GM12878 (cell line): ENCODE measurements at regions not wholly inside any gene's neighbourhood (a gene's known extent, or its start where the extent isn't known, plus 50 kb on each side); places are given as distances from the start of the nearest gene placed in this dataset.

Source experiments
- ATAC-seq: fragments of 200-7000 bp; cut with Tn5 transposase; 3 replicates; pipeline ENCODE4 v1.9.1; 2020; ENCODE audit warnings: mild to moderate bottlenecking, moderate library complexity
- BruUV-seq: library from RNA; stranded (reverse); fragments of 400-500 nt; replicated peaks from 2 replicates; lab custom pipeline; 2021; lab: Mats Ljungman, UMichigan
- CTCF ChIA-PET: fragments of 300-600 bp; sonication (Branson Sonifier 250); formaldehyde crosslinking; extraction: SDS; loops from one replicate; lab custom pipeline; 2021; ENCODE audit warnings: inconsistent platforms; lab: Yijun Ruan, JAX
- POLR2A ChIA-PET: fragments of 350-600 bp; formaldehyde crosslinking; extraction: SDS; loops from one replicate; lab custom pipeline; 2021; ENCODE audit warnings: inconsistent platforms; lab: Charles Lee
- RAD21 ChIA-PET: fragments of 300-600 bp; sonication (Branson Sonifier 250); formaldehyde crosslinking; loops from one replicate; lab custom pipeline; 2023; ENCODE audit warnings: antibody characterized with exemption; ENCODE audit not compliant: unreplicated experiment; lab: Charles Lee
- SMC1A ChIA-PET: fragments of 300-600 bp; sonication (Branson Sonifier 250); formaldehyde crosslinking; loops from one replicate; lab custom pipeline; 2023; ENCODE audit not compliant: unreplicated experiment, uncharacterized antibody; lab: Charles Lee
- DNase-seq: peaks from one replicate; pipeline ENCODE4 v3.0.0-alpha.2; 2011; ENCODE audit warnings: low read depth, low spot score
- FAIRE-seq: peaks from 3 replicates; lab custom pipeline; 2011; peaks lifted over from hg19 to GRCh38; lab: Jason Lieb, UNC
- H2AFZ ChIP-seq: 2 replicates; pipeline ENCODE4 v1.6.0; 2011; ENCODE audit warnings: low read depth, low read length, control low read depth; ENCODE audit not compliant: control insufficient read depth
- H3K27ac ChIP-seq: 2 replicates; pipeline ENCODE4 v1.5.1; 2011; ENCODE audit warnings: control low read depth; ENCODE audit not compliant: control insufficient read depth, insufficient read depth
- H3K27me3 ChIP-seq, 2 experiments: replicated peaks in 1 of 2; 2 replicates each; pipeline versions ENCODE4 v1.6.0 to v1.6.1; 2011; ENCODE audit warnings: low read length in 1 of 2; ENCODE audit not compliant: control insufficient read depth in 2 of 2, insufficient read depth in 2 of 2
- H3K36me3 ChIP-seq, 2 experiments: 2 replicates each; pipeline ENCODE4 v1.5.1; 2011; ENCODE audit warnings: low read length in 1 of 2; ENCODE audit not compliant: control insufficient read depth in 2 of 2, insufficient read depth in 2 of 2
- H3K4me1 ChIP-seq: 2 replicates; pipeline ENCODE4 v1.6.1; 2011; ENCODE audit warnings: mild to moderate bottlenecking, low read length, moderate library complexity, mixed read lengths; ENCODE audit not compliant: control insufficient read depth, insufficient read depth
- H3K4me2 ChIP-seq: 2 replicates; pipeline ENCODE4 v1.6.0; 2011; ENCODE audit warnings: control low read depth; ENCODE audit not compliant: control insufficient read depth, insufficient read depth
- H3K4me3 ChIP-seq: fragments of 200-600 bp; sonication (generic); 2 replicates; pipeline ENCODE4 v1.5.1; 2016
- H3K79me2 ChIP-seq: 2 replicates; pipeline ENCODE4 v1.6.0; 2011; ENCODE audit warnings: low read length; ENCODE audit not compliant: control insufficient read depth, insufficient read depth
- H3K9ac ChIP-seq: 2 replicates; pipeline ENCODE4 v1.8.0; 2011; ENCODE audit warnings: low read length, control low read depth, mixed read lengths; ENCODE audit not compliant: control insufficient read depth, insufficient read depth
- H3K9me3 ChIP-seq: replicated peaks from 3 replicates; pipeline ENCODE4 v1.5.1; 2011; ENCODE audit warnings: mild to moderate bottlenecking, low read length; ENCODE audit not compliant: control insufficient read depth, insufficient read depth
- H4K20me1 ChIP-seq: 2 replicates; pipeline ENCODE4 v1.6.0; 2011; ENCODE audit not compliant: control insufficient read depth, insufficient read depth
- BHLHE40 ChIP-seq, 2 experiments: fragments of 450-650 bp in 1 of 2; IDR thresholded peaks; 2 replicates each; pipeline ENCODE4 v1.6.1; 2011 to 2017; ENCODE audit warnings: low read depth in 2 of 2, borderline replicate concordance in 1 of 2, improper control_type of control experiment in 1 of 2, low read length in 1 of 2, mild to moderate bottlenecking in 1 of 2
- BRCA1 ChIP-seq: IDR thresholded peaks from 2 replicates; pipeline ENCODE4 v1.6.1; 2011; ENCODE audit warnings: low read depth, low read length, improper control_type of control experiment
- CEBPB ChIP-seq, 2 experiments: fragments of 150-350 bp in 1 of 2; IDR thresholded peaks; 2 replicates each; pipeline ENCODE4 v1.6.1; 2012 to 2014; ENCODE audit warnings: low read depth in 2 of 2, low read length in 2 of 2, borderline replicate concordance in 1 of 2, inconsistent platforms in 1 of 2
- E2F4 ChIP-seq: IDR thresholded peaks from 2 replicates; pipeline ENCODE4 v1.6.1; 2012; ENCODE audit warnings: low read depth, low read length, improper control_type of control experiment
- HDGF ChIP-seq: fragments of 450-650 bp; IDR thresholded peaks from 2 replicates; pipeline ENCODE4 v1.6.1; 2016; ENCODE audit warnings: antibody characterized with exemption
- IRF4 ChIP-seq: IDR thresholded peaks from 2 replicates; pipeline ENCODE4 v1.6.1; 2011; ENCODE audit warnings: low read depth, low read length
- JUND ChIP-seq: IDR thresholded peaks from 2 replicates; pipeline ENCODE4 v1.6.1; 2012; ENCODE audit warnings: low read depth, mild to moderate bottlenecking, low read length, improper control_type of control experiment, moderate library complexity
- NBN ChIP-seq: fragments of 450-650 bp; IDR thresholded peaks from 2 replicates; pipeline ENCODE4 v1.6.1; 2016
- RB1 ChIP-seq: fragments of 450-650 bp; formaldehyde crosslinking; IDR thresholded peaks from 2 replicates; pipeline ENCODE4 v1.6.1; 2017; ENCODE audit warnings: mild to moderate bottlenecking, borderline replicate concordance
- SMAD5 ChIP-seq: IDR thresholded peaks from 2 replicates; pipeline ENCODE4 v1.6.1; 2016; ENCODE audit warnings: antibody characterized with exemption, low read depth
- SPI1 ChIP-seq: IDR thresholded peaks from 2 replicates; pipeline ENCODE4 v1.6.1; 2011; ENCODE audit warnings: low read depth, mild to moderate bottlenecking, low read length, moderate library complexity, borderline replicate concordance; ENCODE audit not compliant: insufficient read depth
- SREBF2 ChIP-seq: IDR thresholded peaks from 2 replicates; pipeline ENCODE4 v1.6.1; 2012; ENCODE audit warnings: mild to moderate bottlenecking, low read length
- TAF1 ChIP-seq: IDR thresholded peaks from 2 replicates; pipeline ENCODE4 v1.6.1; 2011; ENCODE audit warnings: mild to moderate bottlenecking, low read depth, low read length, borderline replicate concordance
- WRNIP1 ChIP-seq: IDR thresholded peaks from 2 replicates; pipeline ENCODE4 v1.6.1; 2011; ENCODE audit warnings: low read depth, low read length, improper control_type of control experiment, borderline replicate concordance
- ZBTB33 ChIP-seq: fragments of 450-650 bp; IDR thresholded peaks from 2 replicates; pipeline ENCODE4 v1.6.1; 2017; ENCODE audit warnings: mild to moderate bottlenecking
- ZNF217 ChIP-seq: fragments of 450-650 bp; IDR thresholded peaks from 2 replicates; pipeline ENCODE4 v1.6.1; 2017; ENCODE audit warnings: antibody characterized with exemption, mild to moderate bottlenecking
- WGBS: methylation state at CpG from one replicate; pipeline ENCODE4 v1.1.6; 2016; ENCODE audit warnings: low lambda C conversion rate; ENCODE audit not compliant: insufficient replicate concordance, insufficient coverage; ENCODE audit errors: missing lambda C conversion rate; 5-methylcytosine and 5-hydroxymethylcytosine counted together
- in situ Hi-C: fragments of 300-500 bp; cut with MboI; formaldehyde crosslinking; loops from 9 replicates; pipeline ENCODE4 v1.14.3; 2018; ENCODE audit warnings: mixed read lengths
- intact Hi-C: fragments of 100-400 bp; cut with micrococcal nuclease; formaldehyde crosslinking; loops from one replicate; pipeline ENCODE4 v1.14.2; 2022; ENCODE audit not compliant: unreplicated experiment
- TF ChIP-seq, protein P1 (sequence below): fragments of 450-650 bp; IDR thresholded peaks from 2 replicates; pipeline ENCODE4 v1.6.1; 2018; ENCODE audit warnings: mild to moderate bottlenecking, low read depth, moderate library complexity; ENCODE audit not compliant: partially characterized antibody

- BruUV-seq = no TSS peak
- 60% methylated on average over 4 of the region's 4 CpGs for WGBS
- no peak for DNase-seq
Measured at GRCh38 chr12:107624493-107624892, 61.1 kb upstream of the PWP1 start.

GRCh38 chr12:107631715-107632114, 53.9 kb upstream of the PWP1 start:
- Histone ChIP-seq H3K9ac (no peak overlapping the region), H3K9me3 (no peaks in the 10 kb centered on the region), H3K4me3 (no peak overlapping the region), H3K4me2 (no peak overlapping the region), H4K20me1 (no peaks in the 10 kb centered on the region; the same call in 1 of the 2 replicates), H3K4me1 (no peaks in the 10 kb centered on the region), H3K27me3 (no peaks in the 10 kb centered on the region; a peak in 1 of 4 replicates), H3K27ac (no peak overlapping the region)
- DNase-seq = no peak
- ChIA-PET CTCF (no interaction called here), SMC1A (no interaction called here)
- in situ Hi-C loops = no loop called here
- BruUV-seq = no TSS peak
- TF ChIP-seq RB1 (no peak), ZNF217 (no peak), TAF1 (no peak), E2F4 (no peak), NBN (no peak), HDGF (no peak), ZBTB33 (no peak), SMAD5 (no peak)
- TF ChIP-seq, protein P1, sequence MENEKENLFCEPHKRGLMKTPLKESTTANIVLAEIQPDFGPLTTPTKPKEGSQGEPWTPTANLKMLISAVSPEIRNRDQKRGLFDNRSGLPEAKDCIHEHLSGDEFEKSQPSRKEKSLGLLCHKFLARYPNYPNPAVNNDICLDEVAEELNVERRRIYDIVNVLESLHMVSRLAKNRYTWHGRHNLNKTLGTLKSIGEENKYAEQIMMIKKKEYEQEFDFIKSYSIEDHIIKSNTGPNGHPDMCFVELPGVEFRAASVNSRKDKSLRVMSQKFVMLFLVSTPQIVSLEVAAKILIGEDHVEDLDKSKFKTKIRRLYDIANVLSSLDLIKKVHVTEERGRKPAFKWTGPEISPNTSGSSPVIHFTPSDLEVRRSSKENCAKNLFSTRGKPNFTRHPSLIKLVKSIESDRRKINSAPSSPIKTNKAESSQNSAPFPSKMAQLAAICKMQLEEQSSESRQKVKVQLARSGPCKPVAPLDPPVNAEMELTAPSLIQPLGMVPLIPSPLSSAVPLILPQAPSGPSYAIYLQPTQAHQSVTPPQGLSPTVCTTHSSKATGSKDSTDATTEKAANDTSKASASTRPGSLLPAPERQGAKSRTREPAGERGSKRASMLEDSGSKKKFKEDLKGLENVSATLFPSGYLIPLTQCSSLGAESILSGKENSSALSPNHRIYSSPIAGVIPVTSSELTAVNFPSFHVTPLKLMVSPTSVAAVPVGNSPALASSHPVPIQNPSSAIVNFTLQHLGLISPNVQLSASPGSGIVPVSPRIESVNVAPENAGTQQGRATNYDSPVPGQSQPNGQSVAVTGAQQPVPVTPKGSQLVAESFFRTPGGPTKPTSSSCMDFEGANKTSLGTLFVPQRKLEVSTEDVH = no peak
- TF ChIP-seq, all 136 proteins: peak for 0
- FAIRE-seq (no peak), ATAC-seq (no peak)
- no peaks in the 10 kb centered on the region for H3K79me2 ChIP-seq
- no peaks in the 10 kb centered on the region for H3K36me3 ChIP-seq
- POLR2A ChIA-PET = no interaction called here
- WGBS = 28% methylated on average over 3 of the region's 3 CpGs
- intact Hi-C loops = no loop called here
- H2AFZ ChIP-seq = no peak overlapping the region
- RAD21 ChIA-PET = no interaction called here

More at GRCh38 chr12:107624493-107624892, 61.1 kb upstream of the PWP1 start:
- ChIA-PET RAD21 (no interaction called here), CTCF (no interaction called here), POLR2A (interaction anchor here (0.5 kb wide), 1 partner anchor 941 kb away, joined by 9 read pairs; no protein-coding TSS in a partner anchor), SMC1A (no interaction called here)
- H3K4me1 ChIP-seq = no peaks in the 10 kb centered on the region
- intact Hi-C loops (no loop called here), in situ Hi-C loops (no loop called here)
- H3K9me3 ChIP-seq = no peaks in the 10 kb centered on the region; the same call in 2 of the 3 replicates
- H3K27ac ChIP-seq = no peak overlapping the region
- H3K79me2 ChIP-seq = no peaks in the 10 kb centered on the region
- H3K4me3 ChIP-seq = no peak overlapping the region
- H3K27me3 ChIP-seq = peaks cover 0 to 2% of the 10 kb centered on the region in 2 experiments; a peak in 1 of 4 replicates
- TF ChIP-seq BRCA1 (no peak), SREBF2 (no peak), BHLHE40 (IDR thresholded peaks at IDR 0.05; ENCODE audit: borderline replicate concordance in 1 of 2, low read depth in 2 of 2, low read length in 1 of 2) (no peak), SPI1 (no peak), WRNIP1 (no peak), IRF4 (no peak), TAF1 (no peak), JUND (no peak), CEBPB (IDR thresholded peaks at IDR 0.05; ENCODE audit: borderline replicate concordance in 1 of 2, low read depth in 2 of 2, low read length in 2 of 2) (no peak)
- no peak overlapping the region for H3K9ac ChIP-seq
- no peak overlapping the region for H2AFZ ChIP-seq
- FAIRE-seq = no peak
- no peaks in the 10 kb centered on the region for H3K36me3 ChIP-seq
- no peaks in the 10 kb centered on the region; the same call in 1 of the 2 replicates for H4K20me1 ChIP-seq
- no peak for ATAC-seq
- no peak overlapping the region for H3K4me2 ChIP-seq
